Activated T-cell treated with anti-CD3 and anti-CD28 coated beads, Interleukin-2, amount 50 U/mL, for 72 hours (primary cell): ENCODE measurements at regions not wholly inside any gene's neighbourhood (a gene's known extent, or its start where the extent isn't known, plus 50 kb on each side); places are given as distances from the start of the nearest gene placed in this dataset.

Experiments used
- ATAC-seq, 2 donors: fragments of 150-1000 bp; cut with Tn5 transposase; replicated peaks in 1 of 2; 2 replicates each; pipeline ENCODE4 v1.10.0; 2021; ENCODE audit warnings: moderate library complexity in 2 of 2, mild to moderate bottlenecking in 1 of 2
- DNase-seq, 2 donors: peaks; one replicate each; pipeline ENCODE4 v3.0.0; 2021 to 2022; ENCODE audit warnings: mixed read lengths in 1 of 2
- H3K27ac Mint-ChIP-seq: one replicate; pipeline ENCODE4 v1.8.0; 2022; ENCODE audit warnings: mild to moderate bottlenecking, moderate library complexity, mixed read lengths
- H3K27me3 Mint-ChIP-seq: one replicate; pipeline ENCODE4 v1.8.0; 2022; ENCODE audit warnings: low read depth, mixed read lengths
- H3K36me3 Mint-ChIP-seq, 2 donors: one replicate each; pipeline ENCODE4 v1.8.0; 2022; ENCODE audit warnings: mixed read lengths in 2 of 2, mild to moderate bottlenecking in 1 of 2; ENCODE audit not compliant: insufficient read depth in 2 of 2
- H3K4me1 Mint-ChIP-seq: one replicate; pipeline ENCODE4 v1.8.0; 2022; ENCODE audit warnings: low read depth, mixed read lengths
- H3K4me3 Mint-ChIP-seq, 2 donors: one replicate each; pipeline ENCODE4 v1.8.0; 2022; ENCODE audit warnings: mild to moderate bottlenecking in 2 of 2, mixed read lengths in 2 of 2, moderate library complexity in 2 of 2
- H3K9me3 Mint-ChIP-seq, 2 donors: one replicate each; pipeline ENCODE4 v1.8.0; 2022; ENCODE audit warnings: mixed read lengths in 2 of 2

GRCh38 chr10:121216295-121216694 lies 365.1 kb downstream of the WDR11 start:
- H3K36me3 Mint-ChIP-seq, result no peaks in the 10 kb centered on the region

GRCh38 chr10:121216721-121217181 lies 365.6 kb downstream of the WDR11 start:
- no peaks in the 10 kb centered on the region for H3K36me3 Mint-ChIP-seq
- peaks cover 6% of the 10 kb centered on the region for H3K27me3 Mint-ChIP-seq
- DNase-seq (no peak), ATAC-seq (no peak)
- no peaks in the 10 kb centered on the region for H3K4me1 Mint-ChIP-seq
- no peak overlapping the region for H3K27ac Mint-ChIP-seq
- H3K9me3 Mint-ChIP-seq, result peaks cover 0 to 3% of the 10 kb centered on the region in 2 donors
- no peak overlapping the region for H3K4me3 Mint-ChIP-seq

More at GRCh38 chr10:121216295-121216694, 365.1 kb downstream of the WDR11 start:
- DNase-seq, result no peak
- no peaks in the 10 kb centered on the region for H3K4me1 Mint-ChIP-seq
- peaks cover 0 to 3% of the 10 kb centered on the region in 2 donors for H3K9me3 Mint-ChIP-seq
- no peak for ATAC-seq
- peaks cover 6% of the 10 kb centered on the region for H3K27me3 Mint-ChIP-seq
- H3K27ac Mint-ChIP-seq, result no peak overlapping the region
- no peak overlapping the region for H3K4me3 Mint-ChIP-seq

- Mint-ChIP-seq H3K4me1 (no peaks in the 10 kb centered on the region), H3K36me3 (no peaks in the 10 kb centered on the region), H3K4me3 (no peak overlapping the region), H3K9me3 (peaks cover 0 to 3% of the 10 kb centered on the region in 2 donors), H3K27me3 (peaks cover 6% of the 10 kb centered on the region), H3K27ac (no peak overlapping the region)
- DNase-seq (no peak), ATAC-seq (no peak)
Observed at GRCh38 chr10:121217331-121217730, 366.2 kb downstream of the WDR11 start.

GRCh38 chr10:121221072-121221471 lies 369.9 kb downstream of the WDR11 start:
- DNase-seq (no peak), ATAC-seq (no peak)
- Mint-ChIP-seq H3K27ac (no peak overlapping the region), H3K4me3 (no peak overlapping the region), H3K4me1 (no peaks in the 10 kb centered on the region), H3K36me3 (no peaks in the 10 kb centered on the region), H3K27me3 (peaks cover 6% of the 10 kb centered on the region), H3K9me3 (peaks cover 0 to 2% of the 10 kb centered on the region in 2 donors)

GRCh38 chr10:121221991-121222390 lies 370.8 kb downstream of the WDR11 start:
- H3K27ac Mint-ChIP-seq, result no peak overlapping the region
- peaks cover 4% of the 10 kb centered on the region for H3K27me3 Mint-ChIP-seq
- no peaks in the 10 kb centered on the region for H3K36me3 Mint-ChIP-seq
- peaks cover 0 to 2% of the 10 kb centered on the region in 2 donors for H3K9me3 Mint-ChIP-seq
- DNase-seq (no peak), ATAC-seq (no peak)
- no peak overlapping the region for H3K4me3 Mint-ChIP-seq
- H3K4me1 Mint-ChIP-seq, result no peaks in the 10 kb centered on the region

- ATAC-seq, result no peak
- Mint-ChIP-seq H3K27ac (no peak overlapping the region), H3K27me3 (no peaks in the 10 kb centered on the region), H3K9me3 (peaks cover 1 to 4% of the 10 kb centered on the region in 2 donors), H3K36me3 (no peaks in the 10 kb centered on the region), H3K4me1 (no peaks in the 10 kb centered on the region), H3K4me3 (no peak overlapping the region)
- no peak for DNase-seq
Observed at GRCh38 chr10:121222842-121223241, 371.7 kb downstream of the WDR11 start.

GRCh38 chr10:121231079-121231478 lies 367.2 kb downstream of the FGFR2 start:
- Mint-ChIP-seq H3K36me3 (peaks cover 0 to 3% of the 10 kb centered on the region in 2 donors), H3K27ac (no peak overlapping the region), H3K4me3 (no peak overlapping the region), H3K27me3 (no peaks in the 10 kb centered on the region), H3K9me3 (peaks cover 3 to 12% of the 10 kb centered on the region in 2 donors), H3K4me1 (no peaks in the 10 kb centered on the region)
- DNase-seq (no peak), ATAC-seq (no peak)

GRCh38 chr10:121232494-121232893 lies 365.8 kb downstream of the FGFR2 start:
- ATAC-seq (no peak), DNase-seq (no peak)
- no peaks in the 10 kb centered on the region for H3K4me1 Mint-ChIP-seq
- H3K27ac Mint-ChIP-seq, result no peak overlapping the region
- peaks cover 0 to 4% of the 10 kb centered on the region in 2 donors for H3K36me3 Mint-ChIP-seq
- H3K9me3 Mint-ChIP-seq, result peaks cover 8 to 12% of the 10 kb centered on the region in 2 donors
- H3K27me3 Mint-ChIP-seq, result no peaks in the 10 kb centered on the region
- H3K4me3 Mint-ChIP-seq, result no peak overlapping the region

GRCh38 chr10:121235692-121236091 lies 362.6 kb downstream of the FGFR2 start:
- no peak overlapping the region for H3K4me3 Mint-ChIP-seq
- no peak overlapping the region for H3K27ac Mint-ChIP-seq
- DNase-seq (no peak), ATAC-seq (no peak)
- H3K27me3 Mint-ChIP-seq, result no peaks in the 10 kb centered on the region
- no peaks in the 10 kb centered on the region for H3K4me1 Mint-ChIP-seq
- peaks cover 8 to 12% of the 10 kb centered on the region in 2 donors for H3K9me3 Mint-ChIP-seq
- H3K36me3 Mint-ChIP-seq, result peaks cover 2 to 4% of the 10 kb centered on the region in 2 donors

GRCh38 chr10:121236621-121237020 lies 361.6 kb downstream of the FGFR2 start:
- no peak overlapping the region for H3K4me3 Mint-ChIP-seq
- no peaks in the 10 kb centered on the region for H3K27me3 Mint-ChIP-seq
- no peak for DNase-seq
- H3K27ac Mint-ChIP-seq, result no peak overlapping the region
- H3K9me3 Mint-ChIP-seq, result peaks cover 8 to 11% of the 10 kb centered on the region in 2 donors
- no peaks in the 10 kb centered on the region for H3K4me1 Mint-ChIP-seq
- no peak for ATAC-seq
- H3K36me3 Mint-ChIP-seq, result peaks cover 2 to 4% of the 10 kb centered on the region in 2 donors

GRCh38 chr10:121237718-121238117 lies 360.5 kb downstream of the FGFR2 start:
- DNase-seq (no peak), ATAC-seq (no peak)
- Mint-ChIP-seq H3K36me3 (peaks cover 2 to 4% of the 10 kb centered on the region in 2 donors), H3K9me3 (peaks cover 6 to 11% of the 10 kb centered on the region in 2 donors), H3K27ac (no peak overlapping the region), H3K27me3 (no peaks in the 10 kb centered on the region), H3K4me3 (no peak overlapping the region), H3K4me1 (no peaks in the 10 kb centered on the region)

GRCh38 chr10:121240011-121240410 lies 358.2 kb downstream of the FGFR2 start:
- Mint-ChIP-seq H3K4me1 (no peaks in the 10 kb centered on the region), H3K36me3 (peaks cover 2 to 4% of the 10 kb centered on the region in 2 donors)
- ATAC-seq, result no peak

GRCh38 chr10:121240556-121240955 lies 357.7 kb downstream of the FGFR2 start:
- H3K4me3 Mint-ChIP-seq, result no peak overlapping the region
- no peaks in the 10 kb centered on the region for H3K4me1 Mint-ChIP-seq
- no peak overlapping the region for H3K27ac Mint-ChIP-seq
- no peak for ATAC-seq
- DNase-seq, result no peak
- peaks cover 6 to 11% of the 10 kb centered on the region in 2 donors for H3K9me3 Mint-ChIP-seq
- peaks cover 8% of the 10 kb centered on the region for H3K27me3 Mint-ChIP-seq
- H3K36me3 Mint-ChIP-seq, result peaks cover 2 to 4% of the 10 kb centered on the region in 2 donors

More at GRCh38 chr10:121240011-121240410, 358.2 kb downstream of the FGFR2 start:
- Mint-ChIP-seq H3K27ac (no peak overlapping the region), H3K4me3 (no peak overlapping the region), H3K9me3 (peaks cover 6 to 11% of the 10 kb centered on the region in 2 donors), H3K27me3 (peaks cover 3% of the 10 kb centered on the region)
- no peak for DNase-seq

- no peak overlapping the region for H3K4me3 Mint-ChIP-seq
- H3K9me3 Mint-ChIP-seq, result peaks cover 2 to 11% of the 10 kb centered on the region in 2 donors
- no peak overlapping the region for H3K27ac Mint-ChIP-seq
- no peaks in the 10 kb centered on the region for H3K4me1 Mint-ChIP-seq
- H3K36me3 Mint-ChIP-seq, result peaks cover 0 to 2% of the 10 kb centered on the region in 2 donors
- ATAC-seq (no peak), DNase-seq (no peak)
- peaks cover 12% of the 10 kb centered on the region for H3K27me3 Mint-ChIP-seq
Observed at GRCh38 chr10:121241337-121241736, 356.9 kb downstream of the FGFR2 start.
